Stomach (tissue), 4 donors: ENCODE measurements at regions not wholly inside any gene's neighbourhood (a gene's known extent, or its start where the extent isn't known, plus 50 kb on each side); places are given as distances from the start of the nearest gene placed in this dataset.

Source experiments
- CTCF ChIP-seq, 7 experiments: fragments of 450-650 bp in 4 of 7; fragments of 200-600 bp in 3 of 7; sonication (generic) in 3 of 7; IDR thresholded peaks; one replicate each; pipeline ENCODE4 v1.5.1; 2016 to 2019; ENCODE audit warnings: antibody characterized with exemption in 7 of 7, control low read depth in 2 of 7, mild to moderate bottlenecking in 1 of 7
- POLR2A ChIP-seq, 4 donors: fragments of 450-650 bp; IDR thresholded peaks; one replicate each; pipeline ENCODE4 v1.6.1; 2016; ENCODE audit warnings: antibody characterized with exemption in 4 of 4, control low read depth in 2 of 4, mild to moderate bottlenecking in 1 of 4, moderate library complexity in 1 of 4

- TF ChIP-seq POLR2A (IDR thresholded peaks at IDR 0.05) (no peak), CTCF (IDR thresholded peaks at IDR 0.05) (no peak)
Measured at GRCh38 chr3:175913286-175913685, 1054.2 kb downstream of the NAALADL2 start.
